ENCODE measurements at regions not wholly inside any gene's neighbourhood (a gene's known extent, or its start where the extent isn't known, plus 50 kb on each side); places are given as distances from the start of the nearest gene placed in this dataset.
"Not testable (repeated sequence)": the region's sequence is repeated elsewhere in the genome, so short reads cannot be mapped to it uniquely, and the experiment has no call there.

DNA sequence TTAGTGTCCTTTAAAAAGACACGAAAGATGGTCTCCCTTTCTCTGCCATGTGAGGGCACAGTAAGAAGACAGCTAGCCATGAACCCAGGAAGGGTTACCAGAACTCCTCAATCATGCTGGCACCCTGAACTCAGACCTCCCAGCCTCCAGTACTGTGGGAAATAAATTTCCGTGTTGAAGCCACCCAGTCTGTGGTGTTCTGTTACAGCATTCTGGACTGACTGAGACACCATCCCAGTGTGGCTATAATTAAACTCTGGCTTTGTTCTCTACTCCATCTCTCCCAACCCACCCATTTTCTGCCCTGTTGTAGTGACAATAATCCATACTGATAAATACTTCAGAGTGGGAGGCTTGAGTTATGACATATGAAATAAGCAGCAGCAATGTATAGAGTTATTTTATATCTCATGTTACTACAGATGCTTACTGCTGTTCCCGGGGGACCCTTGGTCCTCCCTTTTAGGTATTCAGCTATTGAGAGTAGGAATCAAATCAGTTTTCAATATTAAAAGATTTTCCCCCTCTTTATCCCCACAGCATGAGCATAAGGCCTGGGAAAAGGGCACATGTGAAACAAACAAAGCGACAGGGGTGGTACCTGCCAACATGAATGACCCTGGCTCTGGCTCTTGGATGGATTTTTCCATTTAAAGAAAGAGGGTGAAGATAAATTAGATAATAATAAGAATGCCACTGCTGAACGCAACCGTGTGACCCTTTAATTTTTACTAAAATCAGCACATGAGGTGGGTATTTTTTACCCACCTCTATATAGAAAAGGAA lies 224.3 kb upstream of the SLC35B3 start:
- no peak for DNase-seq (ENCODE audit: low spot score)

DNA sequence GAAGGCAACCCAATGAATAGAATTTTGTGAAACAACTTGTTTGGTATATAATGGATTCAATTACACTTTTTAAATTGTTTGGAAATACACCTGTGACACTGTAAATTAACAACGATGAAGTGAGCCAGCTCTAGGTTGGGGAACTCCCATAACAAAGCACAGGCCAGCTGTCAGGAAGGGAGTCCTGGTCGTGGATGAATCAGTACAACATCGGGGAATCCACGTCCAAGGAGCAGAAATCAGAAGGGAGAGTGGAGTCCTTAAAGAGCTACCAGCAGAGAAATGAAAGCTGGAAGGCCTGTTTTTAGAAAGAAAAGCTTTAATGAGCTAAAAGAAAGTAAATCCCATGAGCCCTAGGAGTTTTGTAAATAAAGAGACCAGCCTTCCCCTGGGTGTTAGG lies 223.1 kb upstream of the SLC35B3 start:
- no peak for DNase-seq (ENCODE audit: low spot score)

- no peak for DNase-seq (ENCODE audit: low spot score)
Observed at GRCh38 chr6:8657522-8657921, 222.2 kb upstream of the SLC35B3 start.

- no peak for DNase-seq (ENCODE audit: low spot score)
Observed at GRCh38 chr6:8655670-8656454, 220.5 kb upstream of the SLC35B3 start.

DNA sequence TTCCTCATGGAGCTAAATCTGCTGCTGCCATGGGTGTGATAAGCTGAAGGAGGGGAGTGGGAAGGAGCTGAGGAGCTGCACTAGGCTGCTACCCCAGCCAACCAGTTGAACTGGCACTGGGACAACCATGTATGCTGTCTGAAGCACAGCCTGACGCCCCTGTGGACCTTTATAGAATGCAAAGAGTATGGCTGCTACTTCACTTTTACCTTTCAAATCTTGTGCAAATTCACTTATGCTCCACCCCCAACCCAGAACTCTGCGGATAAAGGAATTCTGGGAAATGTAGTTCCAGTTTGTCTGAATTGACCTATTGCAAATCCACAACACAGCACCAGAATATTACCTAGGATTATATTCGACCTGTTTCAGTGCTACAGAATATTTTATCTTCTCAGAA lies 217.4 kb upstream of the SLC35B3 start:
- DNase-seq (ENCODE audit: low spot score): no peak

DNA sequence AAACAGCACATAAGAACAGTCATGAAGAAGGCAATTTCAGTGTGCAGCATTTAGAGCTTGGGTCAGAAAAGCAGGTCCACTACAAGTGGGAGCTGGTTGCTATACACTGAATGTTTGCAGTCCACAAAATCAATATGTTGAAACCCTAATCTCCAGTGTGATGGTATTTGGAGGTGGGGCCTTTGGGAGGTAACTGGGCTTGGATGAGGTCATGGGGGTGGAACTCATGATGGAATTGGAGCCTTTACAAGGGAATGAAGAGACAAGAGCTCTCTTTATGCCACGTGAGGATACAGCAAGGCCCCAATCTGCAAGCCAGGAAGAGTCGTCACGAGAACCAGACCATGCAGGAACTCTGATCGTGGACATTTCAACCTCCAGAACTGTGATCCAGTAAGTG lies 216.7 kb upstream of the SLC35B3 start:
- DNase-seq (ENCODE audit: low spot score): peak; percentile 31

GRCh38 chr6:8645212-8645611 lies 209.9 kb upstream of the SLC35B3 start:
- no peak for DNase-seq (ENCODE audit: low spot score)

DNA sequence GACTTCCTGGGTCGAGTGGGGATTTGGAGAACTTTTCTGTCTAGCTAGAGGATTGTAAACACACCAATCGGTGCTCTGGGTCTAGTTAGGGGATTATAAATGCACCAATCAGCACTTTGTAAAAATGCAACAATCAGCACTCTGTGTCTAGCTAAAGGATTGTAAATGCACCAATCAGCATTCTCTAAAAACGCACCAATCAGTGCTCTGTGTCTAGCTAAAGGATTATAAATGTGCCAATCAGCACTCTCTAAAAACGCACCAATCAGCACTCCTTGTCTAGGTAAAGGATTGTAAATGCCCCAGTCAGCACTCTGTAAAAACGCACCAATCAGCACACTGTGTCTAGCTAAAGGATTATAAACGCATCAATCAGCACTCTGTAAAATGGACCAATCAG lies 209.0 kb upstream of the SLC35B3 start:
- DNase-seq (ENCODE audit: low spot score): no peak

GRCh38 chr6:8642854-8643253 lies 207.5 kb upstream of the SLC35B3 start:
- DNase-seq (ENCODE audit: low spot score): no peak

DNA sequence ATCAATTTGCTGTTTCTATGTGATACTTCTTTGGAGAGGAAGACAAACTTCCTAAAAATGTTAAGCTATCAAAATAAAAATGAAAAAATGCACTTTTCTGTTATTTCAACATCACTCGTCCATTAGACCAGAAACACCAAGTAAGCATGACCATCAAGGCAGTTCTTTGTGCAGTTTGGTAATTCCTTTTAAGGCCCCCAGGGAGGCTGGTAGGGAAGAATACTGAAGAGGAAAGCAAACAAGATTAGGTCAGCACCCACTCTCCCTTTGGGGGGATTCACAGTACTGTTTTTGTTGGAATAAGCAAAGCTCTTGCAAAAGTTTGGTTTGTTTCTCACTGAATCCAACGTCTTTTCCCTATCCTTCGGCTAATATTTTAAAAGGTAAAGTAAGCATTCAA lies 206.8 kb upstream of the SLC35B3 start:
- no peak for DNase-seq (ENCODE audit: low spot score)

GRCh38 chr6:8639928-8640649 lies 204.7 kb upstream of the SLC35B3 start:
- DNase-seq (ENCODE audit: low spot score): no peak

DNA sequence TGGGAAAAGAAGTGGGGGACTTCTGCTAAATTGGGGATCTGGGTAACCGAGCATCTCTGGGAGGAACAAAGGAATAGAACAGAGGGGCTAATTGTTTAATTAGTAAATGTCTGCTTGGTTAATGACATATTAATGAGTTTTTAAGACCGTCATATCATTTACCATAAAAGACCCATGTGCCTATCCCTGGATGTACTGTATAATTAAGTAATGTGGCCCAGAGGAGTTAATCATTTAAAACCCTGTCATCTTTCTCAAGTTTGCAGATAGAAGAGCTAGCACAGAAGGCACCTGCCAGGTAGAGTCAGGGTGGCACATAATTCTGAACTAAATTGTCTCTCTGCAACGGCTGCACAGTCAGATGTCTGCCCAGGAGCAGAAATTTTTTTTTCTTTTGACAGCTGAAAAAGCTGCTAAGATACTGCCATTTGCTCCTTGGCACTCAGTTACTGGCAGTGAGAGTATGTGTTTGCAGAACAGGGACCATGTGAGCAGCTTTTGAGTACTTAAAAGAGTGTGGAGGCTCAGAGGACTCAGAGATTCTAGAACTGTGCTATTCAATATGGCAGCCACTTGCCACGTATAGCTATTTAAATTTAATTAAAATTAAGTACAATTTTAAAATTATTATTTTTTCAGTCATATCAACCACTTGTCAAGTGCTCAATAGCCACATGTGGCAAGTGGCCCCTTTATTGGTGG lies 202.7 kb upstream of the SLC35B3 start:
- no peak for DNase-seq (ENCODE audit: low spot score)

- DNase-seq (ENCODE audit: low spot score): no peak
Observed at GRCh38 chr6:8633762-8634161, 198.4 kb upstream of the SLC35B3 start.

- DNase-seq (ENCODE audit: low spot score): no peak
Observed at GRCh38 chr6:8628736-8629135, 193.4 kb upstream of the SLC35B3 start.

DNA sequence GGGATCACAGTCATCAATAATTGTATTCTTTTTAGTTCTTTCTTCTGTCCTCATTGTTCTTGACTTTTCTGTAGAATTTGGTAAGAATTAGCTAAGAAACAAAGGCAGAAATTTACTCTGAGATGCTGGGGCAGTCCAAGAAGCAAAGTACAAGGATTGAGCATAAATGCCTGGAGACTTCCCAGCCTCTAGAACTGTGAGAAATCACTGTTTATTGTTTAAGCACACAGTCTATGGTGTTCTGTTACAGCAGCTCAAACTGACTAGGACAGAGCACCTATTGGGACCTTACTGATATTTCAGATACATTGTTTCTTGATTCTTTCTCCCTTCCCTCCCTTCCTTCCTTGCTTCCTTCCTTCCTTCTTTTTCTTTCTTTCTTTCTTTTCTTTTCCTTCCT lies 192.7 kb upstream of the SLC35B3 start:
- DNase-seq (ENCODE audit: low spot score): no peak

GRCh38 chr6:8627085-8627861 lies 191.9 kb upstream of the SLC35B3 start:
- DNase-seq (ENCODE audit: low spot score): no peak

- no peak for DNase-seq (ENCODE audit: low spot score)
Observed at GRCh38 chr6:8624665-8625064, 189.3 kb upstream of the SLC35B3 start.

DNA sequence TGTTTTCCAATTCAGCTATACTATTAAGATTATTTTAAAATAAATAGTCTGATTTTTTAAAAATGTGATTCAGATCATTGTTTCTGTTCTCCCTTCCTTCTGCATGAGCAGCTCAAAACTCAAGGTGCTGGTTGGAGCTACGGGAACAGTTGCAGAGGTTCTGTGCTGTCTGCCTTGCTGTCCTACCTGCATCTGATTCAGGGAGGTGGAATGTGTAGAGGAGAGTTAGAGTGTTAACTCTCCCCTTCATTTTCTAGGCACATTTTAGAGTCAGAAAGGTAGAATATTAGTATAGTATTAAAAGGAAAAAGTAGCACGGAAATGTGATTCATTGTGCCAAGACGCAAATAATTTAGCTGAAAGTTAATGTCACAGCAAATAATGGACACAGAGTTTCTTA lies 188.1 kb upstream of the SLC35B3 start:
- DNase-seq (ENCODE audit: low spot score): no peak

GRCh38 chr6:8619853-8620252 lies 184.5 kb upstream of the SLC35B3 start:
- no peak for DNase-seq (ENCODE audit: low spot score)

DNA sequence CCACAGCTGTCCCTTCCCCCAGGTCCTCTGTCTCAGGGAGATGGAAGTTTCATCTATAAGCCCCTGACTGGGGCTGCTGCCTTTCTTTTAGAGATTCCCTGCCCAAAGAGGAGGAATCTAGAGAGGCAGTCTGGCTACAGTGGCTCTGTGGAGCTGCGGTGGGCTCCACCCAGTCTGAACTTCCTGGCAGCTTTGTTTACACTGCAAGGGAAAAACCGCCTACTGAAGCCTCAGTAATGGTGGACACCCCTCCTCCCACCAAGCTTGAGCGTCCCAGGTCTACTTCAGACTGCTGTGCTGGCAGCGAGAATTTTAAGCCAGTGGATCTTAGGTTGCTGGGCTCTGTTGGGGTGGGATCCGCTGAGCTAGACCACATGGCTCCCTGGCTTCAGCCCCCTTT lies 184.1 kb upstream of the SLC35B3 start:
- not testable (repeated sequence) for DNase-seq (ENCODE audit: low spot score)

DNA sequence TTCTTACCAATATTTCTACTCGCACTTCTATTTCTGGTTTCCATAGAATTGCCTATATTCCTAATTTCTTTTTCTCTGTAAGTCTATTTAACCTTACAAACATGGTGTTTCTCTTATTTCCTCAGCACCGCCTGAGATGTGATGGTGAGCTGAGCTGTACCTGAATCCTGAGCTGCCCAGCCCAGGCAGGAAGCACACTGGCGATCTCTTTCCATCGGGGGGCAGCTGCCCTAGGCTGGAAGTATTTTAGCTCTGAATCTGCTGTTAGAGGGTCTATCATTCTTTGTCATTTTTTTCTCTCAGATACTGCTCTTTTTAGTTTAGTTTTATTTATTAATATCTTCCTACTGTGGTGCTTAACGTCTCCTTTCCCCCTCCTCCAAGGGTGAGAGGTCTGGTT lies 173.4 kb upstream of the SLC35B3 start:
- no peak for DNase-seq (ENCODE audit: low spot score)

Measured in HuH-7 (cell line).